ENCODE measurements at regions not wholly inside any gene's neighbourhood (a gene's known extent, or its start where the extent isn't known, plus 50 kb on each side); places are given as distances from the start of the nearest gene placed in this dataset.

GRCh38 chr3:144301863-144302262, 330.2 kb downstream of the DIPK2A start:
- ATAC-seq (replicated peaks in 1 of 2) (no peak), DNase-seq (no peak)
- H3K4me3 Mint-ChIP-seq: no peak overlapping the region
- no peak overlapping the region for H3K27ac Mint-ChIP-seq
- no peaks in the 10 kb centered on the region for H3K36me3 Mint-ChIP-seq (ENCODE audit: insufficient read depth in 2 of 2)
- no peaks in the 10 kb centered on the region for H3K4me1 Mint-ChIP-seq (ENCODE audit: low read depth)
- H3K27me3 Mint-ChIP-seq (ENCODE audit: low read depth): peaks cover 7% of the 10 kb centered on the region
- H3K9me3 Mint-ChIP-seq: peaks cover 9 to 12% of the 10 kb centered on the region in 2 donors

DNA sequence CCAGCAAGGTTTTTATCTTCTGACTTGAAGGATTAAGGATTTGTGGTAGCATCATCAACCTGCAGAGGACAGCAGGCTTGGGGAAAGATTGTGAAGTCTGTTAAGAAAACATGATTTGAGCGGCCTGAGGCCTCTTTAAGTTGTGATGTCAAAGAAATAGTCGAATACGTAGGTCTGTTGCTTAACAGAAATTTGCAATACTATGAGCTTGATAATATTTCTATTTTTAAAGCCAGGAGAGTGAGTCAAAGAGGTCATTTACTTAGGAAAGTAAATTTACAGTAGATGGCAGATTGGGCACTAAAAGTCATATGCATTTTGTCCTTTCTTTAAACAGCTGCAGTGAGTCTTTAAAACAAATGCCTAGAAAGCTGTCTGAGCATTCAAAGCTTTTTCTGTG, 336.3 kb downstream of the DIPK2A start:
- Mint-ChIP-seq H3K9me3 (peaks cover 8 to 10% of the 10 kb centered on the region in 2 donors), H3K27ac (no peak overlapping the region), H3K36me3 (ENCODE audit: insufficient read depth in 2 of 2) (no peaks in the 10 kb centered on the region), H3K4me1 (ENCODE audit: low read depth) (no peaks in the 10 kb centered on the region), H3K4me3 (no peak overlapping the region), H3K27me3 (ENCODE audit: low read depth) (peaks cover 21% of the 10 kb centered on the region)
- no peak for ATAC-seq (replicated peaks in 1 of 2)
- no peak for DNase-seq

GRCh38 chr3:144308396-144308795, 336.8 kb downstream of the DIPK2A start:
- H3K27me3 Mint-ChIP-seq (ENCODE audit: low read depth): peaks cover 21% of the 10 kb centered on the region
- ATAC-seq (replicated peaks in 1 of 2) (no peak), DNase-seq (no peak)
- H3K4me1 Mint-ChIP-seq (ENCODE audit: low read depth): no peaks in the 10 kb centered on the region
- no peaks in the 10 kb centered on the region for H3K36me3 Mint-ChIP-seq (ENCODE audit: insufficient read depth in 2 of 2)
- H3K9me3 Mint-ChIP-seq: peaks cover 8 to 10% of the 10 kb centered on the region in 2 donors
- no peak overlapping the region for H3K27ac Mint-ChIP-seq
- no peak overlapping the region for H3K4me3 Mint-ChIP-seq

DNA sequence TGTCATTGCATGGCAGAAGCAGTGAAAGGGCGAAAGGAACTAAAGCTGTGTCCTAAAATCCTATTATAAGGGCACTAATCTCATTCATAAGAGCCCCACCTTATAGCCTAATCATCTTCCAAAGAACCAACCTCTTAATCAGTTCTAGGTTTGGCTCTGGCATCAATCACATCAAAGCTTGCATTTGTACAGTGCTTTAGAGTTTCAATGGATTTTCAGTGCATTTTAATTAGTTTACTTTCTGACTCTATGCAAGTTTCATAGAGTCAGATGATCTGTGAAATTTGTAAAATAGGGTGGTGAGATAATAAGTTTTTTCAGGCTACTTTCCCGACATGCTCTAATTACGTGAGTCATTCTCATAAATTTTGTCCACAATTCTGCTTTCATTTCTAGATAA, 341.1 kb downstream of the DIPK2A start:
- H3K36me3 Mint-ChIP-seq (ENCODE audit: insufficient read depth in 2 of 2): no peaks in the 10 kb centered on the region
- no peak for DNase-seq

DNA sequence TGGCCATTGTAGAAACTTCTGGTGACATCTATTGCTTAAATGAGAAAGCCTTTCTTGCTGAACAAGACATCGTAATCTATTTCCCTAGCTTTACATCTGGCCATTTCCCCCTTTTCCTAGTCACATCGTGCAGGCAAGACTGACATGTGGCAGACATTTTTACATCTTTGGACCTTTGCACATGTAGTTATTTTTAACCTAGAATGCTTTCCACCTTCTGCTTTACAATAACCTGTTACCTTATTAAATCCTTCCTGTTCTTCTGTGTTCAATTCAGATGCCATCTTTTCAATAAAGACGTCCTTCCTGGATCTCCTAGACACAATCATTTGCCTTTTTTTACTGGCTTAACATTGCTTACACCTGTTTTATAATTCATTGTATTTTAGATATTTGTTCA, 343.3 kb downstream of the DIPK2A start:
- peaks cover 2% of the 10 kb centered on the region in 2 donors for H3K9me3 Mint-ChIP-seq
- no peak overlapping the region for H3K4me3 Mint-ChIP-seq
- peaks cover 23% of the 10 kb centered on the region for H3K27me3 Mint-ChIP-seq (ENCODE audit: low read depth)
- DNase-seq (no peak), ATAC-seq (replicated peaks in 1 of 2) (no peak)
- no peaks in the 10 kb centered on the region for H3K36me3 Mint-ChIP-seq (ENCODE audit: insufficient read depth in 2 of 2)
- H3K27ac Mint-ChIP-seq: no peak overlapping the region
- no peaks in the 10 kb centered on the region for H3K4me1 Mint-ChIP-seq (ENCODE audit: low read depth)

More for the DNA sequence above, 341.1 kb downstream of the DIPK2A start:
- no peak for ATAC-seq (replicated peaks in 1 of 2)
- Mint-ChIP-seq H3K4me3 (no peak overlapping the region), H3K9me3 (peaks cover 2% of the 10 kb centered on the region in 2 donors), H3K4me1 (ENCODE audit: low read depth) (no peaks in the 10 kb centered on the region), H3K27ac (no peak overlapping the region), H3K27me3 (ENCODE audit: low read depth) (peaks cover 26% of the 10 kb centered on the region)

DNA sequence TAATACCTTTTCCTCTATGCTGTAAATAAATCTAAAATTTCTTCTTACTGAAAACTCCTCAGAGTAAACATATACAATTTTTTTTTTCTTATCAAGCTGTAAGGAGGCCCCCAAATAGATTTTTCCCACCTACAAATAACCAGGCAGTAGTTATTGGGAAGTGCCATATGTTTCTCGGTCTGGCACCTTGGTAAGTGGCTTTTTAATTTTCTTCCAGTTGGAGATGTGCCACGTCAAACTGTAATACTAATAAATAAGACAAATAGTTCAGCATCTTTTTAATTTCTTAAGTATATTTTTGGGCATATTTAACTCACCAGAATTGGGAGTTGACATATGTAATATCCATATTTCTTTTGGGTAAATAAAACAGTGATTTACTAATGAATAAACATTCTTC, 346.3 kb downstream of the DIPK2A start:
- no peaks in the 10 kb centered on the region for H3K36me3 Mint-ChIP-seq (ENCODE audit: insufficient read depth in 2 of 2)
- ATAC-seq (replicated peaks in 1 of 2) (no peak), DNase-seq (no peak)
- no peak overlapping the region for H3K27ac Mint-ChIP-seq
- no peak overlapping the region for H3K4me3 Mint-ChIP-seq
- no peaks in the 10 kb centered on the region for H3K9me3 Mint-ChIP-seq
- no peaks in the 10 kb centered on the region for H3K4me1 Mint-ChIP-seq (ENCODE audit: low read depth)
- H3K27me3 Mint-ChIP-seq (ENCODE audit: low read depth): peaks cover 5% of the 10 kb centered on the region

DNA sequence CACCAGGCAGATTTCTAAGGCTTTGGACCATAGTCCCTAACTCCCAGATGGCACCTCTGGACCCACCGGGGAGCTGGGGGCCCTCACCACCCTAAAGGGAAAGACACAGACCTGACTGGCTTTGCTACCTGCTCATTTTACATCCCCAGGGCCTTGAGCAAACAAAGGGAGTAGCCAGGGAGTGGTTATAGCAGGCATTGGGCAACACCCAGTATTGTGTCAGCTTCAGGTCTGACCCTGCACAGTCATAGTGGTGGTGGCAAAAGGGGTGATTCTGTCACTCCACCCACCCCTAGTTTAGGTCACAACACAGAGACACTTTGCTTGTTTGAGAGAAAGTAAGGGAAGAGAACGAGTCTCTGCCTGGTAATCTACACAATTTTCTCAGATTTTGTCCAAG, 352.5 kb downstream of the DIPK2A start:
- no peak for DNase-seq
- H3K9me3 Mint-ChIP-seq: peaks cover 5% of the 10 kb centered on the region in 2 donors
- H3K4me3 Mint-ChIP-seq: no peak overlapping the region
- ATAC-seq (replicated peaks in 1 of 2): no peak
- H3K27me3 Mint-ChIP-seq (ENCODE audit: low read depth): no peaks in the 10 kb centered on the region
- H3K27ac Mint-ChIP-seq: no peak overlapping the region
- H3K4me1 Mint-ChIP-seq (ENCODE audit: low read depth): no peaks in the 10 kb centered on the region
- no peaks in the 10 kb centered on the region for H3K36me3 Mint-ChIP-seq (ENCODE audit: insufficient read depth in 2 of 2)

GRCh38 chr3:144332868-144333267, 361.2 kb downstream of the DIPK2A start:
- H3K27ac Mint-ChIP-seq: no peak overlapping the region
- no peaks in the 10 kb centered on the region for H3K4me1 Mint-ChIP-seq (ENCODE audit: low read depth)
- DNase-seq (no peak), ATAC-seq (replicated peaks in 1 of 2) (no peak)
- no peak overlapping the region for H3K4me3 Mint-ChIP-seq
- peaks cover 2% of the 10 kb centered on the region in 2 donors for H3K9me3 Mint-ChIP-seq
- H3K27me3 Mint-ChIP-seq (ENCODE audit: low read depth): no peaks in the 10 kb centered on the region
- peaks cover 0 to 1% of the 10 kb centered on the region in 2 donors for H3K36me3 Mint-ChIP-seq (ENCODE audit: insufficient read depth in 2 of 2)

DNA sequence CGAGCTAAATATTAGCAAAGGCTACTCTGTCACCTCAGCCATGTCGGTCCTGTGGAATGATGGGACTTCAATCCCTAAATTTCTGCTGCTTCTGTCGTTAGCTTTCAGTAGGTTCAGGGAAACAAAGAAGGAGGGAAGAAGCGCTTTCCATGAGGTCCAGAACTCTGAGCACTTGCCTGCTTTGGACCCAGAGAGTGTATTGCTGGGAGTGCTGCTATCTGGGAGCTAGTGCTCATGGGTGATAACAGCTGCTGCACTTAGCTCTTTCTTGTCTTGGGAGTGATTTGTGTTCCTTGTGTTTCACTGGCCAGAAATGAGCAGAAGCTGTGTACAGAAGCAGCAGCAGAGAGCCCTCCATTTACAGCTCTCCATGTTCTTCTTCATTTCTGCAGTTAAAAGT, 369.8 kb downstream of the DIPK2A start:
- Mint-ChIP-seq H3K27ac (no peak overlapping the region), H3K4me3 (no peak overlapping the region), H3K36me3 (ENCODE audit: insufficient read depth in 2 of 2) (no peaks in the 10 kb centered on the region)

DNA sequence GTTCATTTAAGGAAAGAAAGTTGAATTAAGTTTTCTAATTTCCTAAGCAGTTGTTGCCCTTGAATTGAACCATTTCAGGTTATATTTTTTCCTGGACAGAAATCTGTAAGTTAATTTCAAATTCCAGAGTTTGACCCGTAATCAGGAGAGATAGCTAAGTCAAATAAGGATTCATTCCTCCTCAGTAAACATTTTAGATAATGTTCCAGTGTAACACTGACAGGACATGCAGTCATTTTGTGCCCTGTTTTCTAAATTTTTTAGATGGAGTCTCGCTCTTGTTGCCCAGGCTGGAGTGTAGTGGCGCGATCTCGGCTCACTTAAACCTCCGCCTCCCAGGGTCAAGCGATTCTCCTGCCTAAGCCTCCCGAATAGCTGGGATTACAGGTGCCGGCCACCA, 371.7 kb downstream of the DIPK2A start:
- H3K27me3 Mint-ChIP-seq (ENCODE audit: low read depth): no peaks in the 10 kb centered on the region
- H3K9me3 Mint-ChIP-seq: peaks cover 0 to 2% of the 10 kb centered on the region in 2 donors
- DNase-seq (no peak), ATAC-seq (replicated peaks in 1 of 2) (no peak)
- no peaks in the 10 kb centered on the region for H3K4me1 Mint-ChIP-seq (ENCODE audit: low read depth)
- no peak overlapping the region for H3K27ac Mint-ChIP-seq
- no peak overlapping the region for H3K4me3 Mint-ChIP-seq
- no peaks in the 10 kb centered on the region for H3K36me3 Mint-ChIP-seq (ENCODE audit: insufficient read depth in 2 of 2)

More for the DNA sequence above, 369.8 kb downstream of the DIPK2A start:
- Mint-ChIP-seq H3K4me1 (ENCODE audit: low read depth) (no peaks in the 10 kb centered on the region), H3K9me3 (peaks cover 0 to 2% of the 10 kb centered on the region in 2 donors), H3K27me3 (ENCODE audit: low read depth) (no peaks in the 10 kb centered on the region)
- ATAC-seq (replicated peaks in 1 of 2) (no peak), DNase-seq (no peak)

DNA sequence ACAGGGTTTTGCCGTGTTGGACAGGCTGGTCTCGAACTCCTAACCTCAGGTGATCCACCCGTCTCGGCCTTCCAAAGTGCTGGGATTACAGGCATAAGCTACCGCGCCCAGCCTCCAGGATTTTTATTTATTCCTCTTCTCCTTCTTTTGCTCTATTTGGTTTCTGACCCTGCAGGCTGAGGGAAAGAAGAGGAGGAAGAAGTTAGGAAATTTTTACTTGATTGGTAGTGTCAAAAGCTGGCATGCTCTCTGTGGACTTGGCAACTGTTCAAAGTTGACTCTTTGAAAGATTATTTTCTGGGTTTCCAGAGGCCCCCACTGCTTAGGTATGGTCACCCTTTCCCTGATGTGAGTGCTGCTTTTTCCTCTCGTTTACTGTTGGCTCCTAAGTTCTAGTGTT, 372.2 kb downstream of the DIPK2A start:
- no peak overlapping the region for H3K4me3 Mint-ChIP-seq
- no peaks in the 10 kb centered on the region for H3K36me3 Mint-ChIP-seq (ENCODE audit: insufficient read depth in 2 of 2)
- ATAC-seq (replicated peaks in 1 of 2) (no peak), DNase-seq (no peak)
- H3K9me3 Mint-ChIP-seq: peaks cover 0 to 2% of the 10 kb centered on the region in 2 donors
- no peaks in the 10 kb centered on the region for H3K4me1 Mint-ChIP-seq (ENCODE audit: low read depth)
- no peaks in the 10 kb centered on the region for H3K27me3 Mint-ChIP-seq (ENCODE audit: low read depth)
- H3K27ac Mint-ChIP-seq: no peak overlapping the region

DNA sequence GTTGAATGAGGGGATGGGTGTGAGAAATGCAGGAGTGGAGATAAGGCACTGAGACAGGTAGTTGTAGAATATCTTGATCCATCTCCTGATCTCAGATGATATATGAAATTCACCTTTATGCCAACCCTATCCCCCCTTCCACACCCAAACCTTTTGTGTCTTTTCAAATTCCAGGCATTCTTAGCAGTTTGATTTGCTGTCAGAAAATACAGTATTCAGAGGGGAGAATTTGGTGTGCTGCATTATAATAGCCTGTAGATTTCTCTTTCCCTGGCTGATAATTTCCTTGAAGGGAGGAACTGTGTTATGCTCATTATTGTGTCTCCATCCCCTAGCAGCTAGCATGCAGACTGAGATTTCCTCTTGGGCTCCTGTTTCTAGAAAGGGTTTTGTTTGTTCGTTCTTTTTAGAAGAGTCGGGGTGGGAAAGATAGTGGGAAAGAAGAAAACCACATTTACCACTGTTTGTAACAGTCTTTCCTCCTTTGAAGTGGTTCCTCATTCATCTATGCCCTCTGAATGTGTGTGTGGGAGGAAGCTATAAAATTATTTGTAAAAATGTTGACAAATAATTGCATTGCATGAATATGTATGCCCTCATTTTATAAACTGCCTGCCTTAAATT, 373.4 kb downstream of the DIPK2A start:
- ATAC-seq (replicated peaks in 1 of 2): no peak
- Mint-ChIP-seq H3K36me3 (ENCODE audit: insufficient read depth in 2 of 2) (no peaks in the 10 kb centered on the region), H3K27me3 (ENCODE audit: low read depth) (no peaks in the 10 kb centered on the region), H3K27ac (no peak overlapping the region), H3K4me1 (ENCODE audit: low read depth) (no peaks in the 10 kb centered on the region), H3K4me3 (no peak overlapping the region), H3K9me3 (peaks cover 0 to 2% of the 10 kb centered on the region in 2 donors)
- DNase-seq: no peak

DNA sequence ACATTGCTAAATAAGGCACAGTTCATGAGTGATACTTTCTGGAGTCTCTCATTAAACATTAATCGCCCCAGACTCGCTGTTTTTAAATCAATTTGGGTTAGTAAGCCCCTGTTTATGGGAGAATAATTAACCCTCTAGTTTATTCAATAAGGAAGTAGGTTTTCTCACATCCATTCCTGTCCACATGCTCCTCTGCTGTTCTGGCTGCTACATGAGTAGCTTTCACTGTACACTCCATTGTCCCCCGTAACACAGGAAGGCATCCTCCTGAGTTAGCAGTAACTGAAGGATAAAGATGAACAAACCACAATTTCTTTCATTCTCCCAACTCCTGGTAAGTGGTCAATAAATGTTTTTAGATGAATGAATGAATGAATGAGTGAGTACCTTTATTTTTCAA, 378.5 kb downstream of the DIPK2A start:
- no peaks in the 10 kb centered on the region for H3K27me3 Mint-ChIP-seq (ENCODE audit: low read depth)
- H3K4me3 Mint-ChIP-seq: no peak overlapping the region
- H3K36me3 Mint-ChIP-seq (ENCODE audit: insufficient read depth in 2 of 2): no peaks in the 10 kb centered on the region
- no peak overlapping the region for H3K27ac Mint-ChIP-seq
- peaks cover 0 to 4% of the 10 kb centered on the region in 2 donors for H3K9me3 Mint-ChIP-seq
- no peak for DNase-seq
- no peaks in the 10 kb centered on the region for H3K4me1 Mint-ChIP-seq (ENCODE audit: low read depth)
- no peak for ATAC-seq (replicated peaks in 1 of 2)

GRCh38 chr3:144351011-144351410, 379.4 kb downstream of the DIPK2A start:
- H3K27me3 Mint-ChIP-seq (ENCODE audit: low read depth): no peaks in the 10 kb centered on the region
- no peak for DNase-seq

More at GRCh38 chr3:144351011-144351410, 379.4 kb downstream of the DIPK2A start:
- Mint-ChIP-seq H3K4me3 (no peak overlapping the region), H3K36me3 (ENCODE audit: insufficient read depth in 2 of 2) (no peaks in the 10 kb centered on the region), H3K27ac (no peak overlapping the region), H3K9me3 (peaks cover 0 to 4% of the 10 kb centered on the region in 2 donors), H3K4me1 (ENCODE audit: low read depth) (no peaks in the 10 kb centered on the region)
- no peak for ATAC-seq (replicated peaks in 1 of 2)

Data from activated T-cell treated with anti-CD3 and anti-CD28 coated beads, Interleukin-2, amount 50 U/mL, for 72 hours (primary cell).